ENCODE measurements at regions not wholly inside any gene's neighbourhood (a gene's known extent, or its start where the extent isn't known, plus 50 kb on each side); places are given as distances from the start of the nearest gene placed in this dataset.

- Histone ChIP-seq H3K4me1 (ENCODE audit: low read depth, poor library complexity, severe bottlenecking) (no peaks in the 10 kb centered on the region), H3K9ac (no peak overlapping the region), H4K20me1 (ENCODE audit: insufficient read depth) (no peaks in the 10 kb centered on the region), H3K36me3 (ENCODE audit: insufficient read depth) (no peaks in the 10 kb centered on the region), H3K27ac (no peak overlapping the region), H2AFZ (ENCODE audit: low read depth) (no peak overlapping the region), H3K79me2 (ENCODE audit: insufficient read depth, low read depth) (no peaks in the 10 kb centered on the region), H3K4me2 (no peak overlapping the region), H3K4me3 (IDR thresholded peaks at IDR 0.05; ENCODE audit: insufficient read depth, low read depth, low read length) (no peak overlapping the region), H3K27me3 (ENCODE audit: insufficient read depth, low read depth) (no peaks in the 10 kb centered on the region)
- TF ChIP-seq CTCF (conservative IDR thresholded peaks at IDR 0.05; ENCODE audit: low read depth, low read length), result peak; percentile 48
Observed at GRCh38 chr4:11765849-11766453, 337.3 kb upstream of the HS3ST1 start.

- no peak overlapping the region for H3K9ac ChIP-seq
- no peaks in the 10 kb centered on the region for H4K20me1 ChIP-seq (ENCODE audit: insufficient read depth)
- H2AFZ ChIP-seq (ENCODE audit: low read depth), result no peak overlapping the region
- H3K4me1 ChIP-seq (ENCODE audit: low read depth, poor library complexity, severe bottlenecking), result no peaks in the 10 kb centered on the region
- no peaks in the 10 kb centered on the region for H3K27me3 ChIP-seq (ENCODE audit: insufficient read depth, low read depth)
- no peak overlapping the region for H3K27ac ChIP-seq
- TF ChIP-seq CTCF (conservative IDR thresholded peaks at IDR 0.05; ENCODE audit: low read depth, low read length), result no peak
- H3K79me2 ChIP-seq (ENCODE audit: insufficient read depth, low read depth), result no peaks in the 10 kb centered on the region
- H3K36me3 ChIP-seq (ENCODE audit: insufficient read depth), result no peaks in the 10 kb centered on the region
- H3K4me2 ChIP-seq, result no peak overlapping the region
- H3K4me3 ChIP-seq (IDR thresholded peaks at IDR 0.05; ENCODE audit: insufficient read depth, low read depth, low read length), result no peak overlapping the region
Observed at GRCh38 chr4:11748164-11748872, 319.6 kb upstream of the HS3ST1 start.

DNA sequence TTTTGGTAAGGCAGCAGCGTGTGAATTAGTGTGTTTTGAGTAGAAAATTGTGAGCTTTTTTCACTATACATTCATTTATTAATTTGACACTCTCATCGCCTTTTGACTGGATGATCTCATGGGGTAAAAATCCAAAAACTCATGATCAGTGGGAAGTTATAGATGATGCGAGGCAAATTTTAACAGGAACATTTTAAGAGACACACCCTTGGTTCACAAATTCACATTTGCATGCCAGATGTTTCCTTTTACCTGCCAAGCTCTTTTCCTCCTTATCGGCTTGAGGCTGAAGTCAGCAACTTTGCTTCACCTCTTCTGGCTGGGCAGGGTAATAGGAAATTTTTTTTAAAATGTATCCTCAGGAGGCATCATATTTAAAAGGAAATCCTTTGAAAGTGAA, 318.0 kb upstream of the HS3ST1 start:
- H4K20me1 ChIP-seq (ENCODE audit: insufficient read depth), result no peaks in the 10 kb centered on the region
- no peaks in the 10 kb centered on the region for H3K79me2 ChIP-seq (ENCODE audit: insufficient read depth, low read depth)
- no peak overlapping the region for H2AFZ ChIP-seq (ENCODE audit: low read depth)
- no peaks in the 10 kb centered on the region for H3K27me3 ChIP-seq (ENCODE audit: insufficient read depth, low read depth)
- no peak overlapping the region for H3K27ac ChIP-seq
- H3K4me2 ChIP-seq, result no peak overlapping the region
- no peaks in the 10 kb centered on the region for H3K36me3 ChIP-seq (ENCODE audit: insufficient read depth)
- no peaks in the 10 kb centered on the region for H3K4me1 ChIP-seq (ENCODE audit: low read depth, poor library complexity, severe bottlenecking)
- no peak overlapping the region for H3K4me3 ChIP-seq (IDR thresholded peaks at IDR 0.05; ENCODE audit: insufficient read depth, low read depth, low read length)
- no peak overlapping the region for H3K9ac ChIP-seq
- TF ChIP-seq CTCF (conservative IDR thresholded peaks at IDR 0.05; ENCODE audit: low read depth, low read length), result no peak

GRCh38 chr4:11743976-11744375, 315.3 kb upstream of the HS3ST1 start:
- Histone ChIP-seq H3K27me3 (ENCODE audit: insufficient read depth, low read depth) (no peaks in the 10 kb centered on the region), H3K4me1 (ENCODE audit: low read depth, poor library complexity, severe bottlenecking) (no peaks in the 10 kb centered on the region), H3K4me2 (no peak overlapping the region), H4K20me1 (ENCODE audit: insufficient read depth) (no peaks in the 10 kb centered on the region), H3K4me3 (IDR thresholded peaks at IDR 0.05; ENCODE audit: insufficient read depth, low read depth, low read length) (no peak overlapping the region), H3K36me3 (ENCODE audit: insufficient read depth) (no peaks in the 10 kb centered on the region), H3K79me2 (ENCODE audit: insufficient read depth, low read depth) (no peaks in the 10 kb centered on the region), H3K27ac (no peak overlapping the region), H3K9ac (no peak overlapping the region), H2AFZ (ENCODE audit: low read depth) (no peak overlapping the region)
- no peak for TF ChIP-seq CTCF (conservative IDR thresholded peaks at IDR 0.05; ENCODE audit: low read depth, low read length)

Measured in KMS-11 (cell line).